ENCODE measurements at regions not wholly inside any gene's neighbourhood (a gene's known extent, or its start where the extent isn't known, plus 50 kb on each side); places are given as distances from the start of the nearest gene placed in this dataset.

DNA sequence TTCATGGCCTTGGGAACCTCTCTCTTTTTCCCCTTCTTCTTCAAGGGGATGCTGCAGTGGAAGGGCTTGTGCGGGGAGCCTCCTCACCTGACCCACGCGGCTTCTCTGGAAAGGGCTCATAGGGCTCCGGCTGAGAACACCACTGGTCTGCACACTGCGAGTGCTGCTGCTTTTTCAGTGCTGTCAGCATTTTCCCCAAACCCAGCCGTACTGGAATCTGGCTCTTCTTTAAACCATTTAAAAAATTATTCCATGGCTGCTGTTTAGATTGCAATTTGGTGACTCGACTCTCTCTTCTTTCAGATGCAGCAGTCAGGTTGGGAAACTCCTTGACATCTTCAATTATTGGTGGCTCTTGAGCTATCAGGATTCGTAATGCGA lies 272.6 kb upstream of the DSEL start:
- no peak overlapping the region for H2BK12ac ChIP-seq (ENCODE audit: low read depth, low read length)
- no peak overlapping the region for H3K9ac ChIP-seq (replicated peaks in 1 of 4; ENCODE audit: extremely low read depth in 1 of 4, low read depth in 3 of 4, low read length in 3 of 4)
- no peak overlapping the region for H2BK20ac ChIP-seq (ENCODE audit: low read length)
- WGBS, 2 experiments (ENCODE audit: extremely low coverage in 1 of 2, insufficient coverage in 1 of 2, insufficient read length in 1 of 2, insufficient replicate concordance in 2 of 2, low coverage in 1 of 2, low lambda C conversion rate in 2 of 2, missing lambda C conversion rate in 1 of 2) = 78% methylated on average over 7 of the region's 9 CpGs; no CpG with 5 or more reads in 1 of the 2 experiments
- H3K4ac ChIP-seq (replicated peaks; ENCODE audit: insufficient read length, low read depth, low read length) = no peak overlapping the region
- H3K79me2 ChIP-seq (ENCODE audit: control insufficient read depth in 1 of 2, insufficient read depth in 2 of 2, low read length in 2 of 2) = no peaks in the 10 kb centered on the region
- H4K20me1 ChIP-seq (replicated peaks in 1 of 2; ENCODE audit: control insufficient read depth in 1 of 2, insufficient read depth in 2 of 2, low read length in 2 of 2) = no peaks in the 10 kb centered on the region
- H3K36me3 ChIP-seq (ENCODE audit: control insufficient read depth in 2 of 4, insufficient read depth in 4 of 4, low read length in 3 of 4) = no peaks in the 10 kb centered on the region
- no peak for FAIRE-seq
- H3K18ac ChIP-seq (ENCODE audit: extremely low read depth, low read length) = no peak overlapping the region
- H3K27me3 ChIP-seq (replicated peaks in 1 of 4; ENCODE audit: control insufficient read depth in 3 of 4, extremely low read depth in 1 of 4, insufficient read depth in 3 of 4, low read length in 3 of 4) = no peaks in the 10 kb centered on the region
- no peak overlapping the region for H3K56ac ChIP-seq (replicated peaks; ENCODE audit: insufficient read length, low read depth, low read length)
- no peaks in the 10 kb centered on the region for H3K23me2 ChIP-seq (ENCODE audit: low read depth, low read length)
- no peak overlapping the region for H3K4me3 ChIP-seq (ENCODE audit: extremely low read depth in 1 of 4, insufficient read depth in 2 of 4, low read depth in 3 of 4, low read length in 4 of 4)
- ChIA-PET POLR2A (ENCODE audit: partially characterized antibody) (interaction anchor here (1.2 kb wide), 1 partner anchor 9 kb away, joined by 3 read pairs; no protein-coding TSS in a partner anchor), CTCF (ENCODE audit: partially characterized antibody) (no interaction called here)
- no peak for DNase-seq (ENCODE audit: low read depth in 1 of 2, low spot score in 2 of 2)
- no peak overlapping the region for H4K5ac ChIP-seq (ENCODE audit: insufficient read length, low read depth, low read length)
- no peak overlapping the region for H2BK120ac ChIP-seq (replicated peaks; ENCODE audit: low read depth, low read length)
- H3K79me1 ChIP-seq (ENCODE audit: low read depth, low read length) = no peaks in the 10 kb centered on the region
- no peak for TF ChIP-seq SP1 (IDR thresholded peaks at IDR 0.05; ENCODE audit: low read depth, low read length)
- TF ChIP-seq SIX5 (IDR thresholded peaks at IDR 0.05; ENCODE audit: low read depth, low read length) = no peak
- no peak for TF ChIP-seq POU5F1 (IDR thresholded peaks at IDR 0.05; ENCODE audit: low read depth, low read length)
- no peak for TF ChIP-seq PHF8 (conservative IDR thresholded peaks at IDR 0.05; ENCODE audit: low read depth, low read length)
- TF ChIP-seq RNF2 (IDR thresholded peaks at IDR 0.05; ENCODE audit: borderline replicate concordance, low read depth, low read length, missing control alignments, poor library complexity, severe bottlenecking) = no peak
- no peak for TF ChIP-seq TAF1 (IDR thresholded peaks at IDR 0.05; ENCODE audit: low read depth, low read length)
- TF ChIP-seq TBP (IDR thresholded peaks at IDR 0.05; ENCODE audit: low read depth, low read length) = no peak
- no peak for TF ChIP-seq GABPA (IDR thresholded peaks at IDR 0.05; ENCODE audit: borderline replicate concordance, insufficient read depth, low read length)
- TF ChIP-seq, protein P1, sequence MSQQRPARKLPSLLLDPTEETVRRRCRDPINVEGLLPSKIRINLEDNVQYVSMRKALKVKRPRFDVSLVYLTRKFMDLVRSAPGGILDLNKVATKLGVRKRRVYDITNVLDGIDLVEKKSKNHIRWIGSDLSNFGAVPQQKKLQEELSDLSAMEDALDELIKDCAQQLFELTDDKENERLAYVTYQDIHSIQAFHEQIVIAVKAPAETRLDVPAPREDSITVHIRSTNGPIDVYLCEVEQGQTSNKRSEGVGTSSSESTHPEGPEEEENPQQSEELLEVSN (IDR thresholded peaks at IDR 0.05) = no peak
- peak overlapping the region; percentile 81 for H2AFZ ChIP-seq (ENCODE audit: low read length)
- H3K27ac ChIP-seq (ENCODE audit: low read depth, low read length) = no peak overlapping the region
- no peak overlapping the region for H3K23ac ChIP-seq (ENCODE audit: insufficient read length)
- H3K4me1 ChIP-seq (replicated peaks in 1 of 4; ENCODE audit: control insufficient read depth in 3 of 4, insufficient read depth in 4 of 4, low read length in 3 of 4) = no peaks in the 10 kb centered on the region
- H2BK15ac ChIP-seq (ENCODE audit: low read length) = no peak overlapping the region
- no peak overlapping the region for H3K14ac ChIP-seq (ENCODE audit: insufficient read length)
- no peaks in the 10 kb centered on the region for H3K9me3 ChIP-seq (ENCODE audit: insufficient read depth in 2 of 2, low read depth in 1 of 2, low read length in 1 of 2)
- H4K8ac ChIP-seq (ENCODE audit: extremely low read depth, insufficient read depth, low read length) = no peak overlapping the region
- no peak overlapping the region for H4K91ac ChIP-seq (replicated peaks; ENCODE audit: insufficient read length, low read length)
- H2AK5ac ChIP-seq (ENCODE audit: low read depth, low read length) = no peak overlapping the region
- H2BK5ac ChIP-seq (ENCODE audit: low read depth, low read length) = no peak overlapping the region
- H3K4me2 ChIP-seq (ENCODE audit: insufficient read depth in 1 of 2, low read depth in 2 of 2, low read length in 2 of 2) = no peak overlapping the region
